ENCODE measurements at regions not wholly inside any gene's neighbourhood (a gene's known extent, or its start where the extent isn't known, plus 50 kb on each side); places are given as distances from the start of the nearest gene placed in this dataset.

GRCh38 chr4:11729548-11729947 lies 300.9 kb upstream of the HS3ST1 start:
- Histone ChIP-seq H3K9me3 (no peaks in the 10 kb centered on the region), H3K36me3 (no peaks in the 10 kb centered on the region), H3K27ac (no peak overlapping the region), H3K27me3 (no peaks in the 10 kb centered on the region), H3K4me3 (no peak overlapping the region), H3K4me1 (no peaks in the 10 kb centered on the region)
- ATAC-seq (no peak), DNase-seq (no peak)
- TF ChIP-seq POLR2A (IDR thresholded peaks at IDR 0.05) = no peak
- TF ChIP-seq CTCF (IDR thresholded peaks at IDR 0.05 in 4 of 5, conservative IDR thresholded peaks at IDR 0.05 in 1 of 5) = no peak
- intact Hi-C loops (cut with DNase I; ENCODE audit: low total_unique reads) (no loop called here), in situ Hi-C loops (cut with MboI; ENCODE audit: low sequenced_read_pairs in 4 of 4) (no loop called here)

GRCh38 chr4:11727903-11728564 lies 299.3 kb upstream of the HS3ST1 start:
- Histone ChIP-seq H3K4me3 (no peak overlapping the region), H3K36me3 (no peaks in the 10 kb centered on the region), H3K27ac (no peak overlapping the region), H3K4me1 (no peaks in the 10 kb centered on the region), H3K9me3 (no peaks in the 10 kb centered on the region), H3K27me3 (no peaks in the 10 kb centered on the region)
- TF ChIP-seq POLR2A (IDR thresholded peaks at IDR 0.05) = no peak
- no peak for TF ChIP-seq CTCF (IDR thresholded peaks at IDR 0.05 in 4 of 5, conservative IDR thresholded peaks at IDR 0.05 in 1 of 5)
- in situ Hi-C loops (cut with MboI; ENCODE audit: low sequenced_read_pairs in 4 of 4) (no loop called here), intact Hi-C loops (cut with DNase I; ENCODE audit: low total_unique reads) (no loop called here)
- ATAC-seq (no peak), DNase-seq (no peak)

- intact Hi-C loops (cut with DNase I; ENCODE audit: low total_unique reads) = no loop called here
- no peak for TF ChIP-seq POLR2A (IDR thresholded peaks at IDR 0.05)
- TF ChIP-seq CTCF (IDR thresholded peaks at IDR 0.05 in 4 of 5, conservative IDR thresholded peaks at IDR 0.05 in 1 of 5) = no peak
- no peak overlapping the region for H3K27ac ChIP-seq
- in situ Hi-C loops (cut with MboI; ENCODE audit: low sequenced_read_pairs in 4 of 4) = loop anchor here in 2 of 4 donors (25.0 kb wide), 2 partner anchors 1137 to 1162 kb away; no protein-coding TSS in a partner anchor
- no peaks in the 10 kb centered on the region for H3K4me1 ChIP-seq
- H3K4me3 ChIP-seq = no peak overlapping the region
- no peaks in the 10 kb centered on the region for H3K9me3 ChIP-seq
- no peaks in the 10 kb centered on the region for H3K36me3 ChIP-seq
- no peaks in the 10 kb centered on the region for H3K27me3 ChIP-seq
- DNase-seq (no peak), ATAC-seq (no peak)
Measured at GRCh38 chr4:11724731-11725130, 296.0 kb upstream of the HS3ST1 start.

GRCh38 chr4:11722223-11722622 lies 293.5 kb upstream of the HS3ST1 start:
- TF ChIP-seq POLR2A (IDR thresholded peaks at IDR 0.05) (no peak), CTCF (IDR thresholded peaks at IDR 0.05 in 4 of 5, conservative IDR thresholded peaks at IDR 0.05 in 1 of 5) (no peak)
- intact Hi-C loops (cut with DNase I; ENCODE audit: low total_unique reads) = no loop called here

More at GRCh38 chr4:11722223-11722622, 293.5 kb upstream of the HS3ST1 start:
- no peaks in the 10 kb centered on the region for H3K36me3 ChIP-seq
- no peak overlapping the region for H3K4me3 ChIP-seq
- ATAC-seq (no peak), DNase-seq (no peak)
- no peaks in the 10 kb centered on the region for H3K4me1 ChIP-seq
- H3K9me3 ChIP-seq = no peaks in the 10 kb centered on the region
- in situ Hi-C loops (cut with MboI; ENCODE audit: low sequenced_read_pairs in 4 of 4) = loop anchor here in 2 of 4 donors (25.0 kb wide), 2 partner anchors 1135 to 1160 kb away; no protein-coding TSS in a partner anchor
- no peaks in the 10 kb centered on the region for H3K27me3 ChIP-seq
- H3K27ac ChIP-seq = no peak overlapping the region
